ENCODE measurements at regions not wholly inside any gene's neighbourhood (a gene's known extent, or its start where the extent isn't known, plus 50 kb on each side); places are given as distances from the start of the nearest gene placed in this dataset.

DNA sequence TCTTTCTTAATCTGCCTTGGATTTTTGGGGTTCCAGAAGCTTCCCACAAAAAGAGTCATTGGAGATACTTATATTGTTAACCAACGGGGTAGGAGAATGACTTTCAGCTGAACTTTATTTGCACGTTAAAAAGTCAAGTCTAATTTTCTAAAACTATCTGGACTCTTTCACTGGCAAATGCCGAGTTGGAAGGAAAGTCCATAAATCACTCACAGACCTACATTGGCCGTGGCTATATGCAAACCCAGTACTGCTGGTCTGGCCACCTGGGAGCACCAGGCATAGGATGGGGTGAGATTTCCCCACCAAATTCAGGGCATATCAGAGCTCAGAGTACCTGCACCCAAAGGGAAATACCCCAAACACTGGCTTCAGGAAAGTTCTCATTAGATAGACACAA is 71.3 kb upstream of the SALL4 start:
- Mint-ChIP-seq H3K36me3 (no peaks in the 10 kb centered on the region), H3K9me3 (peaks cover 0 to 3% (median 0%) of the 10 kb centered on the region in 7 donors), H3K27ac (no peak overlapping the region), H3K4me3 (no peak overlapping the region), H3K4me1 (no peaks in the 10 kb centered on the region), H3K27me3 (ENCODE audit: low read depth in 3 of 3) (peaks cover 2 to 14% (median 3%) of the 10 kb centered on the region in 3 donors)
- intact Hi-C loops (cut with micrococcal nuclease): no loop called here
- Histone ChIP-seq H3K27ac (ENCODE audit: low read depth in 1 of 2, low read length in 2 of 2) (no peak overlapping the region), H3K27me3 (ENCODE audit: control insufficient read depth in 2 of 2, insufficient read depth in 2 of 2, low read length in 2 of 2) (no peaks in the 10 kb centered on the region), H3K4me3 (replicated peaks in 1 of 3; ENCODE audit: low read depth in 2 of 3, low read length in 3 of 3) (no peak overlapping the region), H3K4me1 (ENCODE audit: control insufficient read depth in 1 of 2, insufficient read depth in 2 of 2, low read length in 2 of 2) (no peaks in the 10 kb centered on the region), H3K36me3 (replicated peaks in 1 of 2; ENCODE audit: control insufficient read depth in 1 of 2, insufficient read depth in 2 of 2, low read length in 2 of 2) (no peaks in the 10 kb centered on the region), H2AFZ (ENCODE audit: insufficient read depth, low read depth, low read length, poor library complexity, severe bottlenecking) (no peak overlapping the region), H3K9me3 (replicated peaks in 1 of 2; ENCODE audit: control insufficient read depth in 1 of 2, insufficient read depth in 1 of 2, low read length in 2 of 2) (no peaks in the 10 kb centered on the region), H3K79me2 (ENCODE audit: insufficient read depth, low read length) (no peaks in the 10 kb centered on the region), H3K9ac (ENCODE audit: insufficient read depth, low read length, poor library complexity, severe bottlenecking) (no peak overlapping the region), H3K4me2 (replicated peaks; ENCODE audit: extremely low read depth, low read length, poor library complexity, severe bottlenecking) (no peak overlapping the region), H4K20me1 (ENCODE audit: insufficient read depth, low read length) (no peaks in the 10 kb centered on the region)
- TF ChIP-seq, protein P1, sequence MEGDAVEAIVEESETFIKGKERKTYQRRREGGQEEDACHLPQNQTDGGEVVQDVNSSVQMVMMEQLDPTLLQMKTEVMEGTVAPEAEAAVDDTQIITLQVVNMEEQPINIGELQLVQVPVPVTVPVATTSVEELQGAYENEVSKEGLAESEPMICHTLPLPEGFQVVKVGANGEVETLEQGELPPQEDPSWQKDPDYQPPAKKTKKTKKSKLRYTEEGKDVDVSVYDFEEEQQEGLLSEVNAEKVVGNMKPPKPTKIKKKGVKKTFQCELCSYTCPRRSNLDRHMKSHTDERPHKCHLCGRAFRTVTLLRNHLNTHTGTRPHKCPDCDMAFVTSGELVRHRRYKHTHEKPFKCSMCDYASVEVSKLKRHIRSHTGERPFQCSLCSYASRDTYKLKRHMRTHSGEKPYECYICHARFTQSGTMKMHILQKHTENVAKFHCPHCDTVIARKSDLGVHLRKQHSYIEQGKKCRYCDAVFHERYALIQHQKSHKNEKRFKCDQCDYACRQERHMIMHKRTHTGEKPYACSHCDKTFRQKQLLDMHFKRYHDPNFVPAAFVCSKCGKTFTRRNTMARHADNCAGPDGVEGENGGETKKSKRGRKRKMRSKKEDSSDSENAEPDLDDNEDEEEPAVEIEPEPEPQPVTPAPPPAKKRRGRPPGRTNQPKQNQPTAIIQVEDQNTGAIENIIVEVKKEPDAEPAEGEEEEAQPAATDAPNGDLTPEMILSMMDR (IDR thresholded peaks at IDR 0.05): no peak
- no peak for DNase-seq
- WGBS (ENCODE audit: insufficient coverage): 44% methylated on average over 3 of the region's 4 CpGs

DNA sequence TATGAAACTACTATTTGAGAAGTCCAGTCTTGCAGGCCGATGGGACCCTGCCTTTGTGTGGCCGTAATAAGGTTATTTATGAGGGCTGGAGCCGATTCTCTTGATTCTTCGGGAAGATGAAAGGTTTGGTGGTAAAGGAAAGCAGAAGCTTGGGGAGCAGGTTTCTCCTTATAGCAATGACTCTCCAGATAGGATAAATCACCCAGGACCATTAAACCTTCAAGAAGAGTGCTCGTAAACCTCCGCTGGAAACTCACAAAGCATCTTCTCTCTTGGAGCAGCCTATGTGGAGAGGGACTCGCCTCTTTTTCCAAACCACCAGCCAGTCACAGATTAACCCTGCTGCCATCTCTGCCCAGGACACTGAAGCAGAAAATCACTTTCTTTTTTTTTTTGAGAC is 69.6 kb upstream of the SALL4 start:
- Histone ChIP-seq H3K36me3 (replicated peaks in 1 of 2; ENCODE audit: control insufficient read depth in 1 of 2, insufficient read depth in 2 of 2, low read length in 2 of 2) (no peaks in the 10 kb centered on the region), H3K4me1 (ENCODE audit: control insufficient read depth in 1 of 2, insufficient read depth in 2 of 2, low read length in 2 of 2) (no peaks in the 10 kb centered on the region), H3K79me2 (ENCODE audit: insufficient read depth, low read length) (no peaks in the 10 kb centered on the region), H3K9ac (ENCODE audit: insufficient read depth, low read length, poor library complexity, severe bottlenecking) (no peak overlapping the region), H3K9me3 (replicated peaks in 1 of 2; ENCODE audit: control insufficient read depth in 1 of 2, insufficient read depth in 1 of 2, low read length in 2 of 2) (no peaks in the 10 kb centered on the region), H3K4me2 (replicated peaks; ENCODE audit: extremely low read depth, low read length, poor library complexity, severe bottlenecking) (no peak overlapping the region), H3K27me3 (ENCODE audit: control insufficient read depth in 2 of 2, insufficient read depth in 2 of 2, low read length in 2 of 2) (no peaks in the 10 kb centered on the region), H2AFZ (ENCODE audit: insufficient read depth, low read depth, low read length, poor library complexity, severe bottlenecking) (no peak overlapping the region), H4K20me1 (ENCODE audit: insufficient read depth, low read length) (no peaks in the 10 kb centered on the region), H3K4me3 (replicated peaks in 1 of 3; ENCODE audit: low read depth in 2 of 3, low read length in 3 of 3) (no peak overlapping the region), H3K27ac (ENCODE audit: low read depth in 1 of 2, low read length in 2 of 2) (no peak overlapping the region)
- no peak for DNase-seq
- no peak overlapping the region for H3K4me3 Mint-ChIP-seq
- TF ChIP-seq, protein P1 (IDR thresholded peaks at IDR 0.05): no peak
- H3K27ac Mint-ChIP-seq: no peak overlapping the region
- peaks cover 3 to 13% (median 3%) of the 10 kb centered on the region in 3 donors for H3K27me3 Mint-ChIP-seq (ENCODE audit: low read depth in 3 of 3)
- H3K4me1 Mint-ChIP-seq: no peaks in the 10 kb centered on the region
- H3K9me3 Mint-ChIP-seq: peaks cover 0 to 3% (median 0%) of the 10 kb centered on the region in 7 donors
- 76% methylated on average over 5 of the region's 7 CpGs for WGBS (ENCODE audit: insufficient coverage)
- intact Hi-C loops (cut with micrococcal nuclease): no loop called here
- H3K36me3 Mint-ChIP-seq: no peaks in the 10 kb centered on the region
